ENCODE measurements at regions not wholly inside any gene's neighbourhood (a gene's known extent, or its start where the extent isn't known, plus 50 kb on each side); places are given as distances from the start of the nearest gene placed in this dataset.

- H3K56ac ChIP-seq (ENCODE audit: insufficient read length, low read depth, low read length), result no peak overlapping the region
- H4K5ac ChIP-seq (ENCODE audit: insufficient read length, low read depth, low read length), result no peak overlapping the region
- no peak overlapping the region for H3K9ac ChIP-seq (ENCODE audit: extremely low read depth, insufficient read length, low read length)
- Mint-ChIP-seq H3K9me3 (peaks cover under 1% of the 10 kb centered on the region in 2 experiments; a peak in 3 of 5 replicates), H3K36me3 (ENCODE audit: insufficient read depth in 1 of 3, low read depth in 3 of 3) (no peaks in the 10 kb centered on the region), H3K27ac (no peak overlapping the region), H3K4me3 (no peak overlapping the region), H3K27me3 (ENCODE audit: low read depth) (no peaks in the 10 kb centered on the region), H3K4me1 (peaks cover 6 to 7% of the 10 kb centered on the region in 2 experiments)
- no peak overlapping the region for H2AFZ ChIP-seq (ENCODE audit: low read length)
- H3K4ac ChIP-seq (ENCODE audit: low read depth, low read length), result no peak overlapping the region
- H4K91ac ChIP-seq (ENCODE audit: insufficient read length, low read depth, low read length), result no peak overlapping the region
- no peaks in the 10 kb centered on the region for H3K9me3 ChIP-seq (ENCODE audit: control insufficient read depth, low read depth, low read length)
- DNase-seq, result no peak
- H2BK12ac ChIP-seq (ENCODE audit: insufficient read length, low read depth, low read length), result no peak overlapping the region
- no peak overlapping the region for H4K8ac ChIP-seq (replicated peaks; ENCODE audit: insufficient read length, low read depth, low read length)
- H3K4me2 ChIP-seq (ENCODE audit: insufficient read depth, insufficient read length, low read length), result no peak overlapping the region
- no peaks in the 10 kb centered on the region for H3K27me3 ChIP-seq (ENCODE audit: insufficient read depth, low read length)
- H3T11ph ChIP-seq (ENCODE audit: low read length), result no peak overlapping the region
- no peaks in the 10 kb centered on the region for H4K20me1 ChIP-seq (ENCODE audit: control insufficient read depth, insufficient read depth, insufficient read length)
- H3K79me1 ChIP-seq (ENCODE audit: insufficient read depth, low read depth, low read length, poor library complexity, severe bottlenecking), result no peaks in the 10 kb centered on the region
- H2BK15ac ChIP-seq (ENCODE audit: low read depth, low read length), result no peak overlapping the region
- H3K27ac ChIP-seq (ENCODE audit: insufficient read length, low read depth, low read length), result no peak overlapping the region
- no peak overlapping the region for H2BK20ac ChIP-seq (ENCODE audit: low read depth, low read length, poor library complexity, severe bottlenecking)
- no peak overlapping the region for H3K14ac ChIP-seq (ENCODE audit: insufficient read depth, low read length)
- H3K4me1 ChIP-seq (ENCODE audit: insufficient read depth, low read length), result no peaks in the 10 kb centered on the region
- no peak overlapping the region for H2BK120ac ChIP-seq (ENCODE audit: low read depth, low read length, poor library complexity, severe bottlenecking)
- H3K23me2 ChIP-seq (ENCODE audit: insufficient read length, low read depth, low read length, poor library complexity, severe bottlenecking), result no peaks in the 10 kb centered on the region
- no peaks in the 10 kb centered on the region for H3K79me2 ChIP-seq (ENCODE audit: insufficient read depth, low read length)
- no peak overlapping the region for H3K18ac ChIP-seq (ENCODE audit: insufficient read length, low read depth, low read length)
- no peak overlapping the region for H2AK5ac ChIP-seq (ENCODE audit: insufficient read length, low read length)
- no peak overlapping the region for H2BK5ac ChIP-seq (ENCODE audit: insufficient read length, low read length)
- TF ChIP-seq CTCF (conservative IDR thresholded peaks at IDR 0.05), result no peak
- H3K23ac ChIP-seq (ENCODE audit: insufficient read length, low read depth, low read length), result no peak overlapping the region
Measured at GRCh38 chr5:64096771-64097170, 68.9 kb upstream of the RNF180 start.

All from H9 (cell line).